CD14-positive monocyte (primary cell): ENCODE measurements at regions not wholly inside any gene's neighbourhood (a gene's known extent, or its start where the extent isn't known, plus 50 kb on each side); places are given as distances from the start of the nearest gene placed in this dataset.

Experiments used
- DNase-seq, 3 donors: peaks; one replicate each; pipeline ENCODE4 v3.0.0-alpha.2; 2011 to 2022
- H2AFZ ChIP-seq: 2 replicates; pipeline ENCODE4 v1.6.0; 2012; ENCODE audit warnings: mild to moderate bottlenecking, low read depth, low read length, inconsistent platforms; ENCODE audit not compliant: insufficient read depth, poor library complexity, severe bottlenecking
- H3K27ac ChIP-seq, 2 donors: 1 replicate in 1 of 2; 2 replicates in 1 of 2; pipeline ENCODE4 v1.5.1; 2012 to 2013; ENCODE audit warnings: low read length in 2 of 2, control low read depth in 1 of 2, inconsistent platforms in 1 of 2, low read depth in 1 of 2, mild to moderate bottlenecking in 1 of 2
- H3K27me3 ChIP-seq, 2 donors: one replicate each; pipeline versions ENCODE4 v1.6.0 to v1.6.1; 2011 to 2013; ENCODE audit warnings: low read length in 2 of 2; ENCODE audit not compliant: control insufficient read depth in 2 of 2, insufficient read depth in 2 of 2
- H3K36me3 ChIP-seq, 2 donors: replicated peaks in 1 of 2; 1 replicate in 1 of 2; 2 replicates in 1 of 2; pipeline versions ENCODE4 v1.5.1 to v1.6.1; 2012 to 2013; ENCODE audit warnings: low read length in 2 of 2, control low read depth in 1 of 2, inconsistent platforms in 1 of 2, mild to moderate bottlenecking in 1 of 2; ENCODE audit not compliant: insufficient read depth in 2 of 2, control insufficient read depth in 1 of 2
- H3K4me1 ChIP-seq, 2 donors: 1 replicate in 1 of 2; 2 replicates in 1 of 2; pipeline versions ENCODE4 v1.5.1 to v1.6.1; 2012 to 2013; ENCODE audit warnings: low read length in 2 of 2, control low read depth in 1 of 2, inconsistent platforms in 1 of 2, mild to moderate bottlenecking in 1 of 2, moderate library complexity in 1 of 2; ENCODE audit not compliant: insufficient read depth in 2 of 2, control insufficient read depth in 1 of 2
- H3K4me2 ChIP-seq: replicated peaks from 2 replicates; pipeline ENCODE3; 2012; ENCODE audit warnings: low read length, moderate library complexity, mild to moderate bottlenecking; ENCODE audit not compliant: poor library complexity, severe bottlenecking; ENCODE audit errors: extremely low read depth
- H3K4me3 ChIP-seq, 3 experiments: fragments of 200-600 bp in 1 of 3; sonication (generic) in 1 of 3; replicated peaks in 1 of 3; 1 replicate in 2 of 3; 2 replicates in 1 of 3; pipeline ENCODE4 v1.5.1; 2011 to 2013; ENCODE audit warnings: low read length in 3 of 3, mild to moderate bottlenecking in 3 of 3, control low read depth in 2 of 3, low read depth in 2 of 3, inconsistent platforms in 1 of 3, moderate library complexity in 1 of 3
- H3K79me2 ChIP-seq: 2 replicates; pipeline ENCODE4 v1.6.0; 2012; ENCODE audit warnings: mild to moderate bottlenecking, control low read depth, inconsistent platforms, low read length, moderate library complexity; ENCODE audit not compliant: insufficient read depth
- H3K9ac ChIP-seq: 2 replicates; pipeline ENCODE4 v1.6.0; 2017; ENCODE audit warnings: low read length, mild to moderate bottlenecking; ENCODE audit not compliant: insufficient read depth, poor library complexity, severe bottlenecking
- H3K9me3 ChIP-seq, 2 donors: replicated peaks in 1 of 2; 1 replicate in 1 of 2; 2 replicates in 1 of 2; pipeline versions ENCODE4 v1.5.1 to v1.6.1; 2012 to 2013; ENCODE audit warnings: low read length in 2 of 2, control low read depth in 1 of 2; ENCODE audit not compliant: control insufficient read depth in 1 of 2, insufficient read depth in 1 of 2
- H4K20me1 ChIP-seq: 2 replicates; pipeline ENCODE4 v1.6.0; 2012; ENCODE audit warnings: mild to moderate bottlenecking, low read length, control low read depth, moderate library complexity; ENCODE audit not compliant: insufficient read depth
- H3K27ac Mint-ChIP-seq, 7 donors: one replicate each; pipeline ENCODE4 v1.8.0; 2020; ENCODE audit warnings: mild to moderate bottlenecking in 7 of 7, mixed read lengths in 7 of 7, moderate library complexity in 6 of 7, inconsistent platforms in 2 of 7
- H3K27me3 Mint-ChIP-seq, 3 donors: one replicate each; pipeline ENCODE4 v1.8.0; 2021 to 2022; ENCODE audit warnings: low read depth in 3 of 3, mild to moderate bottlenecking in 3 of 3, mixed read lengths in 3 of 3, moderate library complexity in 3 of 3, inconsistent platforms in 1 of 3
- H3K36me3 Mint-ChIP-seq, 2 donors: one replicate each; pipeline ENCODE4 v1.8.0; 2020; ENCODE audit warnings: mixed read lengths in 2 of 2, inconsistent platforms in 1 of 2, mild to moderate bottlenecking in 1 of 2
- H3K4me1 Mint-ChIP-seq: one replicate; pipeline ENCODE4 v1.8.0; 2020; ENCODE audit warnings: mild to moderate bottlenecking, mixed read lengths
- H3K4me3 Mint-ChIP-seq, 2 donors: one replicate each; pipeline ENCODE4 v1.8.0; 2020; ENCODE audit warnings: mild to moderate bottlenecking in 2 of 2, mixed read lengths in 2 of 2, moderate library complexity in 1 of 2
- H3K9me3 Mint-ChIP-seq, 7 donors: one replicate each; pipeline ENCODE4 v1.8.0; 2020 to 2022; ENCODE audit warnings: mixed read lengths in 7 of 7, mild to moderate bottlenecking in 6 of 7, moderate library complexity in 6 of 7, inconsistent platforms in 2 of 7
- CTCF ChIP-seq: fragments of 200-600 bp; IDR thresholded peaks from one replicate; pipeline ENCODE4 v1.8.0; 2022; ENCODE audit warnings: antibody characterized with exemption, mild to moderate bottlenecking
- WGBS: methylation state at CpG from one replicate; pipeline ENCODE4 v1.1.5; 2013; ENCODE audit warnings: missing lambda C conversion rate; ENCODE audit not compliant: insufficient coverage; 5-methylcytosine and 5-hydroxymethylcytosine counted together
- intact Hi-C, 2 donors: fragments of 100-400 bp; cut with micrococcal nuclease; formaldehyde crosslinking; loops; one replicate each; pipeline versions ENCODE4 v1.15.0 to v1.15.1; 2023

DNA sequence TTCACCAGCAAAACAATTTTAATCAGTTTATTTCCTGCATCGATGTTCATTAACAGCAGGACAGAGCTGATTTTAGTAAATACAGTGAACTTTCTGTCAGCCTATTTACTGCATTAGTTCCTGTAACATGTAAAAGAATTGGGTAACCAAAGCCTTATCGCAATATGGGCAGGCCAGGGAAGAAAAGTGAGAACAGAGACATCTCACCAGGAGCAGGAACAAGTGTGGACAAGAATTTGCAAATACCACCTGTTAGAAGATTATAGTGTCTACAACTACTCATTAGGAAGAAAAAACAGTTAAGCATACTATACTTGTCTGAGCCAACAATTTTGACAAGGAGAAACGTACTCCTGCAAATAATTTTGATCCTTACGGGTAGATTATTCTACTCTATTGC is 1293.9 kb downstream of the PLA2G4A start:
- Histone ChIP-seq H3K36me3 (no peaks in the 10 kb centered on the region), H3K4me1 (no peaks in the 10 kb centered on the region), H3K4me3 (no peak overlapping the region), H3K9ac (no peak overlapping the region), H3K27me3 (no peaks in the 10 kb centered on the region), H2AFZ (no peak overlapping the region), H3K9me3 (no peaks in the 10 kb centered on the region), H4K20me1 (no peaks in the 10 kb centered on the region), H3K4me2 (no peak overlapping the region), H3K27ac (no peak overlapping the region), H3K79me2 (no peaks in the 10 kb centered on the region)
- peaks cover 0 to 8% (median 2%) of the 10 kb centered on the region in 7 donors for H3K9me3 Mint-ChIP-seq
- H3K4me3 Mint-ChIP-seq, result no peak overlapping the region
- H3K27ac Mint-ChIP-seq, result no peak overlapping the region
- intact Hi-C loops, result loop anchor here in 1 of 2 donors (10.0 kb wide), 1 partner anchor 342 kb away; no protein-coding TSS in a partner anchor
- TF ChIP-seq CTCF, result no peak
- WGBS, result 100% methylated on average over 1 of the region's 4 CpGs
- no peaks in the 10 kb centered on the region for H3K4me1 Mint-ChIP-seq
- H3K27me3 Mint-ChIP-seq, result no peaks in the 10 kb centered on the region
- no peak for DNase-seq
- no peaks in the 10 kb centered on the region for H3K36me3 Mint-ChIP-seq

DNA sequence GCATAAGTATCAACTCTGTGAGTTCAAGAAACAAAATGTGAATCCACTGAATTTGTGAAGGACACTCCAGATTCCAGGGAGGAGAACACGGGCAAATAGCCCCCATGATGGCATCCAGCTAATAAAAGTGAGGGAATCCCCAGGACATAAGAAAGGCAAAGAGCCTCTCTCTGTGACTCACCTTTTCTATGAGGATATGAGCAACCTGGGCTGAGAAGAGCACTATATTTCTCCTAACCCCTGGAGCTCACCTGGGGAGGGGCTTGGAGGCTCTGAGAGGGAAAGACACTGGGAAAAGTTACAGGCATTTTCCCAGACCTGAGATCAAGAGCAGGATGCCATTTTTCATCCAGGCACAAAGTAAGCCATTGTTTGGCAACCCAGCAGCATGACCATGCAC is 1298.8 kb downstream of the PLA2G4A start:
- Mint-ChIP-seq H3K36me3 (no peaks in the 10 kb centered on the region), H3K4me1 (no peaks in the 10 kb centered on the region), H3K27ac (no peak overlapping the region), H3K4me3 (no peak overlapping the region), H3K27me3 (no peaks in the 10 kb centered on the region), H3K9me3 (peaks cover 0 to 13% (median 4%) of the 10 kb centered on the region in 7 donors)
- no peak overlapping the region for H3K9ac ChIP-seq
- DNase-seq, result no peak
- no peaks in the 10 kb centered on the region for H3K36me3 ChIP-seq
- H3K9me3 ChIP-seq, result peaks cover 0 to 10% of the 10 kb centered on the region in 2 donors
- no peak overlapping the region for H3K4me3 ChIP-seq
- no peak for TF ChIP-seq CTCF
- H3K4me1 ChIP-seq, result no peaks in the 10 kb centered on the region
- no peak overlapping the region for H2AFZ ChIP-seq
- H3K79me2 ChIP-seq, result no peaks in the 10 kb centered on the region
- no peaks in the 10 kb centered on the region for H4K20me1 ChIP-seq
- no peak overlapping the region for H3K4me2 ChIP-seq
- no peak overlapping the region for H3K27ac ChIP-seq
- 83% methylated on average over 1 of the region's 1 CpG for WGBS
- no peaks in the 10 kb centered on the region for H3K27me3 ChIP-seq
- intact Hi-C loops, result loop anchor here in 1 of 2 donors (10.0 kb wide), 1 partner anchor 337 kb away; no protein-coding TSS in a partner anchor
